Retinal pigment epithelial cell (primary cell): ENCODE measurements at regions not wholly inside any gene's neighbourhood (a gene's known extent, or its start where the extent isn't known, plus 50 kb on each side); places are given as distances from the start of the nearest gene placed in this dataset.
A peak's percentile ranks its signal among the peaks of the same experiment; 100 is the strongest.

Source experiments
- DNase-seq: peaks from one replicate; pipeline ENCODE4 v3.0.0-alpha.2; 2010; ENCODE audit warnings: low read depth
- H3K4me3 ChIP-seq: 2 replicates; pipeline ENCODE4 v1.5.1; 2011; ENCODE audit warnings: mild to moderate bottlenecking, low read length, control low read depth, moderate library complexity
- CTCF ChIP-seq: conservative IDR thresholded peaks from 2 replicates; pipeline ENCODE4 v1.5.1; 2011; ENCODE audit warnings: low read depth, low read length, control low read depth, inconsistent platforms

- no peak overlapping the region for H3K4me3 ChIP-seq
- TF ChIP-seq CTCF: peak; percentile 51
Observed at GRCh38 chr2:155815851-155816250, 516.7 kb downstream of the NR4A2 start.

GRCh38 chr2:155815275-155815674, 517.2 kb downstream of the NR4A2 start:
- DNase-seq: no peak
- no peak for TF ChIP-seq CTCF
- H3K4me3 ChIP-seq: no peak overlapping the region

More at GRCh38 chr2:155815851-155816250, 516.7 kb downstream of the NR4A2 start:
- peak; percentile 7 for DNase-seq

GRCh38 chr2:155810411-155810810, 522.1 kb downstream of the NR4A2 start:
- TF ChIP-seq CTCF: no peak
- no peak overlapping the region for H3K4me3 ChIP-seq
- DNase-seq: no peak

- DNase-seq: no peak
- H3K4me3 ChIP-seq: no peak overlapping the region
- TF ChIP-seq CTCF: no peak
Observed at GRCh38 chr2:155802888-155803287, 529.6 kb downstream of the NR4A2 start.

- H3K4me3 ChIP-seq: no peak overlapping the region
- no peak for DNase-seq
- no peak for TF ChIP-seq CTCF
Observed at GRCh38 chr2:155792666-155793065, 539.9 kb downstream of the NR4A2 start.

GRCh38 chr2:155770516-155770915, 562.0 kb downstream of the NR4A2 start:
- TF ChIP-seq CTCF: no peak
- no peak overlapping the region for H3K4me3 ChIP-seq
- no peak for DNase-seq

- DNase-seq: no peak
- no peak overlapping the region for H3K4me3 ChIP-seq
- TF ChIP-seq CTCF: no peak
Observed at GRCh38 chr2:155766342-155767115, 566.0 kb downstream of the NR4A2 start.
